GM21825 (cell line): ENCODE measurements at regions not wholly inside any gene's neighbourhood (a gene's known extent, or its start where the extent isn't known, plus 50 kb on each side); places are given as distances from the start of the nearest gene placed in this dataset.
"Not testable (repeated sequence)": the region's sequence is repeated elsewhere in the genome, so short reads cannot be mapped to it uniquely, and the experiment has no call there.

Experiments
- ATAC-seq: cut with Tn5 transposase; IDR thresholded peaks from one replicate; pipeline ENCODE4 v1.9.1; 2021; ENCODE audit warnings: mild to moderate bottlenecking, moderate library complexity; ENCODE audit not compliant: unreplicated experiment

DNA sequence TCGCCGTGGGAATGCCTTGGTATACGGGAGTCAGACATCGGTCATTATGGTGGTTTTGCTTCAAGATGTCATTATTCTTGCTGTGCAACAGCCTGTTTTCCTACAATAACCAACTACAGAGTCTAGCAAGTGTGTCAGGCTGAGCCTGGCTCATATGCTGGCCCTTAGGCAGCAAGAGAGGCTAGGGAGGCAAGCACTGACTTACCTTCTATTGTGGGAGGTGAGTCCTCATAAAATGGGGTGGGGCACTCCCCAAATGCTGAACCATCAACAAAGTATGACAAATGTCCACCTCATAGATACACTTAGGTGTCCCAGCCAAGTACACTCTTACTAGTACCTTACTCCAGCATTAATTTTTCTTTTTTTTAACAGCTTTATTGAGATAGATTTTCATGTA lies 77.0 kb upstream of the ATL2 start:
- no peak for ATAC-seq

- ATAC-seq: not testable (repeated sequence)
Observed at GRCh38 chr2:38451778-38452177, 74.7 kb upstream of the ATL2 start.

DNA sequence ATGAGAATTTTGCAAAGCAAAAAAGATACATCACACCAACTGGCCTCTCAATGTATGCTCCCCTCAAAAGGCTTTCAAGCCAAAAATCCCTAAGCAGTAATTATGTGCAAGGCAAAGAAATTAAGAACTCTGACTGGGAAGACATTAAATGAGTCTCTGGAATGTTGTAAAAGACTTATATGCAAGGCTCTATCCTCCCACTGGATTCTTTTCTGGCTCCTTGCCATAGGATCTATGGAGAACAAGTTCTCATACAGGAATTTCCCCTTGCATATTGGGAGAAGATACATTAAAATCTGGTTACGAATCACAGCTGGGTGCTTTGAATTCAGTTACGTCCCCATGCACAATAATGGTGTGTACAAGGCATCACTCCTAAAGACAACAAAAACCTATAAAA lies 73.4 kb upstream of the ATL2 start:
- ATAC-seq: no peak

- no peak for ATAC-seq
Observed at GRCh38 chr2:38448692-38449410, 71.8 kb upstream of the ATL2 start.

DNA sequence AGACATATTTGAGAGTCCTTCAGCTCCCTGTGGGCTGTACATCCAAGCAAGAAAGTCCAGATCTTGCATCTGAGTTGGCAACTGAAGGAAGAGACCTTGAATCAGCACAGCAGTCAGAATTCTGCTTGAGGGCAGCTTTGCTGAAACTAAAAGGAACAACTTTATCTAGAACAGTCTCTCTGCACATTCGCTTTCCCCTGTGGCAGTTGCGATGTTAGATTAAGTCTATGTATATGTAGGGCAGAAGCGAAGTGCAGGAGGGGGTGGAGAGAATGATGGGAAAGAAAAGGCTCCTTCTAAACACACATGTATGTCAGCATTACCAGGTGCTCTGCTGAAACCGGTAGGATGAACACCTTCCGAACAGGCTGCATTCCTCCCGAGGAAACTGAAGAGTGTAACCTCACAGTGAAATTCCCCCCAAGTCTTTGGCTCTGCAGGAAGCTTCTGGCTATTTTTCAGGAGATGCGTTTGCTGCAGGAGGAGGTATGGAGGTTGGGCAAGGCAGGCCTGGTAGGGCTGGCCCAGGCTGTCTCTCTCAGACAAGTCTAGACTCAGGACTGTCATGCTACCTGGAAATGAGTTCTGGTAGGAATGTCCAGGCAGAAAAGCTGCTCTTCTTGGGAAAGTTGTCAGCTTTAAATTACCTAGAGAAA lies 70.0 kb upstream of the ATL2 start:
- no peak for ATAC-seq

GRCh38 chr2:38446418-38446817 lies 69.3 kb upstream of the ATL2 start:
- ATAC-seq: no peak

- no peak for ATAC-seq
Observed at GRCh38 chr2:38444247-38444646, 67.2 kb upstream of the ATL2 start.

GRCh38 chr2:38442643-38443541 lies 65.8 kb upstream of the ATL2 start:
- no peak for ATAC-seq

- ATAC-seq: no peak
Observed at GRCh38 chr2:38441346-38441745, 64.3 kb upstream of the ATL2 start.

- no peak for ATAC-seq
Observed at GRCh38 chr2:38440655-38441054, 63.6 kb upstream of the ATL2 start.

- no peak for ATAC-seq
Observed at GRCh38 chr2:38439863-38440262, 62.8 kb upstream of the ATL2 start.

DNA sequence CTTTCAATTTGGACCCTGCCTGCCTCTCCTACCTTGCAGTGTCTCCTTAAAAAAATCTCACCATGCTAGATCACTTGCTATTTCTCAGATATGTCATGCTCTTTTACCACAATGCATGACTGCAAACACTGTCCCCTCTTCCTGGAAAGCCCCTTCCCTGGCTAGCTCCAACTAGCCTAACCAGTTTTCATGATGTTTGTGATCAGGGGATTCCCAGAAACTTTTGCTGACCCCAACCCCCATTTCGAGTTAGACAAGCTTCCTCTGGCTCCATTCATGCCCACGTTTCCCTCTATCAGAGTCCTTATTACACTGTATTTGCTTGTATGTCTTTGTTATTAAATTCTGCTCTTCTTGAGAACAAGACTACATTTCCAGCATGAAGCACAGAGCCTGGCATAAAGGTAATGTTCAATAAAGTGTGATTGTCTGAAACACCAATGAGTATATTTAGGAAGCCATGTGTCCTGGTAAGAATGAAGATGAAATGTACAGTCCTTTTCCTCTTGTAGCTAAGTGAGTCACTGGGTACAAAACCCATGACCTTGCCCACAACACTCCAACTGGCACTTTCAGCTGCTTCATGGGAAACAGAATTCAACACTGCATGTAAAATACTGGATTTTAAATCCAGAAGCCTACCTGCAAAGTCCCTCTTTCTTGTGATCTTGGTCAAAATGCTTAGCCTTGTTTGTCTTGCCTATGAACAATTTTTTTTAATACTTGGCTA lies 62.0 kb upstream of the ATL2 start:
- ATAC-seq: peak; percentile 48

- ATAC-seq: no peak
Observed at GRCh38 chr2:38438133-38438882, 61.2 kb upstream of the ATL2 start.

- no peak for ATAC-seq
Observed at GRCh38 chr2:38436227-38436664, 59.2 kb upstream of the ATL2 start.

- no peak for ATAC-seq
Observed at GRCh38 chr2:38435775-38436174, 58.7 kb upstream of the ATL2 start.

- no peak for ATAC-seq
Observed at GRCh38 chr2:38434595-38434994, 57.5 kb upstream of the ATL2 start.

DNA sequence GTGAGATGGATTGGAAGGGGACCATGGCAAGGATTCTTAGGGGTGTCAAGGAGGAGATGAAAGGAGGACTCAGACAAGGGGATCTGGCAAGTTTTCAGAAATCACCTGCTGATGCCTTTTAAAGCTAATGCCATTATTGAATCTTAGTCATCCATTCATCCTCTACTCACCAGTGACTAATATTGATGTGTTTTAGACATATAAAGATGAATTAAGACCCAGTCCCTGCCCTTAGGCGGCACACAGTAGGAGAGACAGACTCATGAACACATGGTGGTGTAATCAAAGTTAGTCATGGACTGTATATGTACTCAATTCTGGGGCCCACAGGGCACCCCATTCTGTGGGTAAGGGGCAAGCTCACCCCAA lies 56.5 kb upstream of the ATL2 start:
- ATAC-seq: no peak

DNA sequence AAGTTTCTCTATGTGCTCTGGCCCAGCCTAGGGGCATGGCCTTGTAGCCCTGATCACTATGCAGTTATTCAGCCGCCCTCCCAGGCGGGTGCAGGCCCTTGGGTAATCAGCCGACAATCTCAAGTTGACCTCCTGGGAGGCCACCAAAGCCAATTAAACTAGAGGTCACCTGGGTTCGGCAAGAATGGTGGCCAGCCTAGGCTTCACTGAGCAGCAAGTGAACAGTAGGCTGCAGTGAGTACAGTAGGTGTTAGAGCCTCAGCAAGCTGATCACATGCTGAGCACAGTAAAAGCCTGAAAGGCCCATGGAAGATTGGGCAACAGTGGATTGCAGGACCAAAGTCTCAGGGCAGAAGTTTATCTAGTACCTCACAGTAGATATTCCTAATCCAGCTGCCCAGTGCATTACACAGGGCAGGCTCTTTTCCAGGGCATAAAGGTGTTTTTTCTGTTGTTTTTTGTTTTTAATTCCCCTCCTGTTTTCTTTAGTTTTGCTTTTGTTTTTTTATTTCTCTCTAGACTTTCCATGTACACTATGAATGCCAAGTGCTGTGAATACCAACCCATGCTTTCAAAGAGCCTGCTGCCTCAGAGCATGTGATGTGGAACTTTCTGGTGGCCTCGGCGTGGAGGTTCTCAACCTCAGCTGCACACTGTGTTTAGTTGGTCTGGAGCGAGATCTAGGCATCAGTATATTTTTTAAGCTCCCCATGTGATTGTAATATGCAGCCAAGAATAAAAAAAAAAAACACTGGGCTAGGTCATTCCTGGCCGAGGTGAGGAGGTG lies 55.9 kb upstream of the ATL2 start:
- ATAC-seq: no peak

DNA sequence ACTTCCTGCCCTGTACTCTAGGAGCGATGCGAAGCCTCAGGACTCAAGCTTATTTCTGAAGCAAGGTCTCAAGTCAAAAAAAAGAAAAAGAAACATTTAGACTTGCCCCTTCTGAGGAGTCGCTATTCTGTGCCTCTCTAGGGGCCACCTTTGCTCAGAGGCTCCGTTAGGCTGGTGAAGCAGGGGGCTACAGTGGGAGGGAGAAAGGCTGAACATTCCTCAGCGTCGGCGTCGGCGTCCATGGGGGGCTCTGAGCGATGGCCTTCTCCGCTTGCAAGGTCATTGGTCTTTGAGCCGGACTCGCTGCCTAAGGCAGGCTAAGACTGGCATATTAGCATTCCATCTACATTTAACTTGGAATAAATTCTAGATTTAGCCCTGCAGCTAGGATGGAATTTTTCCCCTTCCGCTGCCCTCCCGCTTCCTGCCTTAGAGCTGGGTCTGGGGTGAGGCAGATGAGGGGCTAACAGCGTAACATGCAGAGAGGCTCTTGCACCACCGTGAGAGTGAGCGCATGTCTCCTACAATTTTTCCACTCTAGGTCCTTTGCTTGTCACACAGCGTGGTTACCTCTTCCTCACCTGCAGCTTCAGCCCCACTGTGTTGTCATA lies 53.6 kb upstream of the ATL2 start:
- ATAC-seq: no peak
